SK-N-SH treated with all-trans-retinoic acid at 6 μM for 48 hours (cell line): ENCODE measurements at regions not wholly inside any gene's neighbourhood (a gene's known extent, or its start where the extent isn't known, plus 50 kb on each side); places are given as distances from the start of the nearest gene placed in this dataset.

Source experiments
- ATAC-seq: fragments of 200-7000 bp; cut with Tn5 transposase; 3 replicates; pipeline ENCODE4 v1.9.1; 2020; ENCODE audit warnings: mild to moderate bottlenecking, moderate library complexity
- ARNTL ChIP-seq: fragments of 450-650 bp; formaldehyde crosslinking; IDR thresholded peaks from 2 replicates; pipeline ENCODE4 v1.5.0; 2020; ENCODE audit warnings: low read depth, mild to moderate bottlenecking, moderate library complexity, borderline replicate concordance
- BACH2 ChIP-seq: fragments of 250-450 bp; sonication (Bioruptor Pico); IDR thresholded peaks from 2 replicates; pipeline ENCODE4 v1.9.0; 2021; ENCODE audit warnings: mild to moderate bottlenecking, borderline replicate concordance
- CSDC2 ChIP-seq: fragments of 250-450 bp; sonication (Bioruptor Pico); IDR thresholded peaks from 2 replicates; pipeline ENCODE4 v1.5.0; 2020; ENCODE audit warnings: mild to moderate bottlenecking, moderate library complexity
- ESRRG ChIP-seq: fragments of 250-450 bp; sonication (Bioruptor Pico); IDR thresholded peaks from 2 replicates; pipeline ENCODE4 v1.6.1; 2021; ENCODE audit warnings: mild to moderate bottlenecking
- GLIS3 ChIP-seq: fragments of 250-450 bp; sonication (Bioruptor Pico); IDR thresholded peaks from 2 replicates; pipeline ENCODE4 v1.5.0; 2020; ENCODE audit warnings: mild to moderate bottlenecking, moderate library complexity
- ISL1 ChIP-seq: fragments of 250-450 bp; sonication (Bioruptor Pico); IDR thresholded peaks from 2 replicates; pipeline ENCODE4 v2.1.2; 2022; ENCODE audit warnings: mild to moderate bottlenecking, moderate library complexity
- OSR1 ChIP-seq: fragments of 250-450 bp; sonication (Bioruptor Pico); IDR thresholded peaks from 2 replicates; pipeline ENCODE4 v1.8.0; 2022; ENCODE audit warnings: moderate library complexity, mild to moderate bottlenecking, inconsistent platforms
- PATZ1 ChIP-seq: fragments of 250-450 bp; sonication (Bioruptor Pico); IDR thresholded peaks from 2 replicates; pipeline ENCODE4 v1.8.0; 2020; ENCODE audit warnings: mild to moderate bottlenecking, moderate library complexity, borderline replicate concordance
- PPARA ChIP-seq: fragments of 250-450 bp; sonication (Bioruptor Pico); IDR thresholded peaks from 2 replicates; pipeline ENCODE4 v1.5.0; 2020; ENCODE audit warnings: mild to moderate bottlenecking, borderline replicate concordance
- RARB ChIP-seq: fragments of 250-450 bp; sonication (Bioruptor Pico); IDR thresholded peaks from 2 replicates; pipeline ENCODE4 v1.8.0; 2021; ENCODE audit warnings: mild to moderate bottlenecking, moderate library complexity
- SNAI2 ChIP-seq: fragments of 250-450 bp; sonication (Bioruptor Pico); IDR thresholded peaks from 2 replicates; pipeline ENCODE4 v1.5.0; 2020; ENCODE audit warnings: mild to moderate bottlenecking, moderate library complexity
- TCF4 ChIP-seq: fragments of 250-450 bp; sonication (Bioruptor Pico); IDR thresholded peaks from 2 replicates; pipeline ENCODE4 v1.8.0; 2021; ENCODE audit warnings: mild to moderate bottlenecking, moderate library complexity, borderline replicate concordance
- TOX ChIP-seq: fragments of 250-450 bp; sonication (Bioruptor Pico); IDR thresholded peaks from 2 replicates; pipeline ENCODE4 v1.8.0; 2021; ENCODE audit warnings: mild to moderate bottlenecking, moderate library complexity, borderline replicate concordance
- ZC3H10 ChIP-seq: fragments of 250-450 bp; sonication (Bioruptor Pico); IDR thresholded peaks from 2 replicates; pipeline ENCODE4 v1.5.1; 2021; ENCODE audit warnings: mild to moderate bottlenecking, moderate library complexity
- ZFP3 ChIP-seq: fragments of 250-450 bp; sonication (Bioruptor Pico); IDR thresholded peaks from 2 replicates; pipeline ENCODE4 v1.5.0; 2020; ENCODE audit warnings: mild to moderate bottlenecking, moderate library complexity
- ZFP30 ChIP-seq: fragments of 450-650 bp; formaldehyde crosslinking; IDR thresholded peaks from 2 replicates; pipeline ENCODE4 v1.5.0; 2022; ENCODE audit warnings: mild to moderate bottlenecking, moderate library complexity
- ZNF565 ChIP-seq: fragments of 450-650 bp; formaldehyde crosslinking; conservative IDR thresholded peaks from 2 replicates; pipeline ENCODE4 v1.5.0; 2020; ENCODE audit warnings: low read depth, mild to moderate bottlenecking, moderate library complexity
- ZNF70 ChIP-seq: fragments of 450-650 bp; formaldehyde crosslinking; IDR thresholded peaks from 2 replicates; pipeline ENCODE4 v1.5.0; 2020; ENCODE audit warnings: mild to moderate bottlenecking, moderate library complexity
- TF ChIP-seq, protein P1 (sequence below): fragments of 250-450 bp; sonication (Bioruptor Pico); IDR thresholded peaks from 2 replicates; pipeline ENCODE4 v1.5.1; 2020; ENCODE audit warnings: low read depth, mild to moderate bottlenecking, moderate library complexity
- TF ChIP-seq, protein P2 (sequence below): fragments of 250-450 bp; sonication (Bioruptor Pico); IDR thresholded peaks from 2 replicates; pipeline ENCODE4 v1.8.0; 2021; ENCODE audit warnings: low read depth, mild to moderate bottlenecking, moderate library complexity, borderline replicate concordance
- TF ChIP-seq, protein P3 (sequence below): fragments of 250-450 bp; sonication (Bioruptor Pico); IDR thresholded peaks from 2 replicates; pipeline ENCODE4 v1.5.1; 2021; ENCODE audit warnings: mild to moderate bottlenecking, moderate library complexity
- TF ChIP-seq, protein P4 (sequence below): fragments of 250-450 bp; sonication (Bioruptor Pico); IDR thresholded peaks from 2 replicates; pipeline ENCODE4 v1.5.0; 2020; ENCODE audit warnings: mild to moderate bottlenecking, moderate library complexity

DNA sequence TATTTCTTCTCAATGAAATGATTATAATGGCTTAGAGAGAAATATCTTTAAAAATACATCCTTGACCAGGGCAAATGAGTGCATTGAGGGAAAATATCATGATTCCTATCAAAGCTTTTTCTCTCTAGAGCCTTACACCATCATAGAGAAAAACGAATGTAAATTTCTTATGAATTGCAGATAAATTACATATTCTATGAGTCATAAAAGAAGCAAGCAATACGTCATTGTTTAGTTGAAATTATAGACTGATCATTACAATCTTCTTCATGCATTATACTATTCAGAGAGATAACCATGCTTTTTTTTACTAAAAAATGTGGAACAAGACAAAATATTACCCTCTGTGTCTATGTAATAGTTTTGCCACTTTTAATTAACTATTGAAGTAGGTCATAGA lies 100.9 kb upstream of the RXFP1 start:
- no peak for TF ChIP-seq ESRRG (CRISPR knock-in tag)
- no peak for TF ChIP-seq PPARA
- TF ChIP-seq RARB, result no peak
- TF ChIP-seq, protein P1, sequence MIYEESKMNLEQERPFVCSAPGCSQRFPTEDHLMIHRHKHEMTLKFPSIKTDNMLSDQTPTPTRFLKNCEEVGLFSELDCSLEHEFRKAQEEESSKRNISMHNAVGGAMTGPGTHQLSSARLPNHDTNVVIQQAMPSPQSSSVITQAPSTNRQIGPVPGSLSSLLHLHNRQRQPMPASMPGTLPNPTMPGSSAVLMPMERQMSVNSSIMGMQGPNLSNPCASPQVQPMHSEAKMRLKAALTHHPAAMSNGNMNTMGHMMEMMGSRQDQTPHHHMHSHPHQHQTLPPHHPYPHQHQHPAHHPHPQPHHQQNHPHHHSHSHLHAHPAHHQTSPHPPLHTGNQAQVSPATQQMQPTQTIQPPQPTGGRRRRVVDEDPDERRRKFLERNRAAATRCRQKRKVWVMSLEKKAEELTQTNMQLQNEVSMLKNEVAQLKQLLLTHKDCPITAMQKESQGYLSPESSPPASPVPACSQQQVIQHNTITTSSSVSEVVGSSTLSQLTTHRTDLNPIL, result no peak
- TF ChIP-seq, protein P2, sequence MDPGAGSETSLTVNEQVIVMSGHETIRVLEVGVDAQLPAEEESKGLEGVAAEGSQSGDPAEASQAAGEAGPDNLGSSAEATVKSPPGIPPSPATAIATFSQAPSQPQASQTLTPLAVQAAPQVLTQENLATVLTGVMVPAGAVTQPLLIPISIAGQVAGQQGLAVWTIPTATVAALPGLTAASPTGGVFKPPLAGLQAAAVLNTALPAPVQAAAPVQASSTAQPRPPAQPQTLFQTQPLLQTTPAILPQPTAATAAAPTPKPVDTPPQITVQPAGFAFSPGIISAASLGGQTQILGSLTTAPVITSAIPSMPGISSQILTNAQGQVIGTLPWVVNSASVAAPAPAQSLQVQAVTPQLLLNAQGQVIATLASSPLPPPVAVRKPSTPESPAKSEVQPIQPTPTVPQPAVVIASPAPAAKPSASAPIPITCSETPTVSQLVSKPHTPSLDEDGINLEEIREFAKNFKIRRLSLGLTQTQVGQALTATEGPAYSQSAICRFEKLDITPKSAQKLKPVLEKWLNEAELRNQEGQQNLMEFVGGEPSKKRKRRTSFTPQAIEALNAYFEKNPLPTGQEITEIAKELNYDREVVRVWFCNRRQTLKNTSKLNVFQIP (CRISPR knock-in tag), result no peak
- TF ChIP-seq ZFP30 (CRISPR knock-in tag), result no peak
- no peak for TF ChIP-seq TOX (CRISPR knock-in tag)
- TF ChIP-seq OSR1 (CRISPR knock-in tag), result no peak
- TF ChIP-seq ZNF70 (CRISPR knock-in tag), result no peak
- no peak for TF ChIP-seq PATZ1 (CRISPR knock-in tag)
- TF ChIP-seq BACH2 (CRISPR knock-in tag), result no peak
- no peak for TF ChIP-seq ARNTL (CRISPR knock-in tag)
- TF ChIP-seq ZC3H10 (CRISPR knock-in tag), result no peak
- TF ChIP-seq ZNF565, result no peak
- TF ChIP-seq, protein P3, sequence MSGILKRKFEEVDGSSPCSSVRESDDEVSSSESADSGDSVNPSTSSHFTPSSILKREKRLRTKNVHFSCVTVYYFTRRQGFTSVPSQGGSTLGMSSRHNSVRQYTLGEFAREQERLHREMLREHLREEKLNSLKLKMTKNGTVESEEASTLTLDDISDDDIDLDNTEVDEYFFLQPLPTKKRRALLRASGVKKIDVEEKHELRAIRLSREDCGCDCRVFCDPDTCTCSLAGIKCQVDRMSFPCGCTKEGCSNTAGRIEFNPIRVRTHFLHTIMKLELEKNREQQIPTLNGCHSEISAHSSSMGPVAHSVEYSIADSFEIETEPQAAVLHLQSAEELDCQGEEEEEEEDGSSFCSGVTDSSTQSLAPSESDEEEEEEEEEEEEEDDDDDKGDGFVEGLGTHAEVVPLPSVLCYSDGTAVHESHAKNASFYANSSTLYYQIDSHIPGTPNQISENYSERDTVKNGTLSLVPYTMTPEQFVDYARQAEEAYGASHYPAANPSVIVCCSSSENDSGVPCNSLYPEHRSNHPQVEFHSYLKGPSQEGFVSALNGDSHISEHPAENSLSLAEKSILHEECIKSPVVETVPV (CRISPR knock-in tag), result no peak
- TF ChIP-seq CSDC2 (CRISPR knock-in tag), result no peak
- TF ChIP-seq GLIS3 (CRISPR knock-in tag), result no peak
- no peak for TF ChIP-seq SNAI2 (CRISPR knock-in tag)
- TF ChIP-seq, protein P4, sequence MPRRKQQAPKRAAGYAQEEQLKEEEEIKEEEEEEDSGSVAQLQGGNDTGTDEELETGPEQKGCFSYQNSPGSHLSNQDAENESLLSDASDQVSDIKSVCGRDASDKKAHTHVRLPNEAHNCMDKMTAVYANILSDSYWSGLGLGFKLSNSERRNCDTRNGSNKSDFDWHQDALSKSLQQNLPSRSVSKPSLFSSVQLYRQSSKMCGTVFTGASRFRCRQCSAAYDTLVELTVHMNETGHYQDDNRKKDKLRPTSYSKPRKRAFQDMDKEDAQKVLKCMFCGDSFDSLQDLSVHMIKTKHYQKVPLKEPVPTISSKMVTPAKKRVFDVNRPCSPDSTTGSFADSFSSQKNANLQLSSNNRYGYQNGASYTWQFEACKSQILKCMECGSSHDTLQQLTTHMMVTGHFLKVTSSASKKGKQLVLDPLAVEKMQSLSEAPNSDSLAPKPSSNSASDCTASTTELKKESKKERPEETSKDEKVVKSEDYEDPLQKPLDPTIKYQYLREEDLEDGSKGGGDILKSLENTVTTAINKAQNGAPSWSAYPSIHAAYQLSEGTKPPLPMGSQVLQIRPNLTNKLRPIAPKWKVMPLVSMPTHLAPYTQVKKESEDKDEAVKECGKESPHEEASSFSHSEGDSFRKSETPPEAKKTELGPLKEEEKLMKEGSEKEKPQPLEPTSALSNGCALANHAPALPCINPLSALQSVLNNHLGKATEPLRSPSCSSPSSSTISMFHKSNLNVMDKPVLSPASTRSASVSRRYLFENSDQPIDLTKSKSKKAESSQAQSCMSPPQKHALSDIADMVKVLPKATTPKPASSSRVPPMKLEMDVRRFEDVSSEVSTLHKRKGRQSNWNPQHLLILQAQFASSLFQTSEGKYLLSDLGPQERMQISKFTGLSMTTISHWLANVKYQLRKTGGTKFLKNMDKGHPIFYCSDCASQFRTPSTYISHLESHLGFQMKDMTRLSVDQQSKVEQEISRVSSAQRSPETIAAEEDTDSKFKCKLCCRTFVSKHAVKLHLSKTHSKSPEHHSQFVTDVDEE (CRISPR knock-in tag), result no peak
- ATAC-seq, result no peak

GRCh38 chr4:158422546-158422945 lies 99.1 kb upstream of the RXFP1 start:
- no peak for ATAC-seq
- TF ChIP-seq, protein P1, result no peak
- TF ChIP-seq PATZ1 (CRISPR knock-in tag), result no peak
- no peak for TF ChIP-seq ZFP3 (CRISPR knock-in tag)
- TF ChIP-seq, protein P3 (CRISPR knock-in tag), result no peak
- TF ChIP-seq, protein P2 (CRISPR knock-in tag), result no peak
- no peak for TF ChIP-seq OSR1 (CRISPR knock-in tag)
- TF ChIP-seq TCF4 (CRISPR knock-in tag), result no peak
- TF ChIP-seq RARB, result no peak
- no peak for TF ChIP-seq CSDC2 (CRISPR knock-in tag)
- no peak for TF ChIP-seq TOX (CRISPR knock-in tag)
- TF ChIP-seq ARNTL (CRISPR knock-in tag), result no peak
- no peak for TF ChIP-seq ISL1 (CRISPR knock-in tag)
- no peak for TF ChIP-seq PPARA
- TF ChIP-seq SNAI2 (CRISPR knock-in tag), result no peak
